Retinal pigment epithelial cell (primary cell): ENCODE measurements at regions not wholly inside any gene's neighbourhood (a gene's known extent, or its start where the extent isn't known, plus 50 kb on each side); places are given as distances from the start of the nearest gene placed in this dataset.

Experiments
- DNase-seq: peaks from one replicate; pipeline ENCODE4 v3.0.0-alpha.2; 2010; ENCODE audit warnings: low read depth
- H3K4me3 ChIP-seq: 2 replicates; pipeline ENCODE4 v1.5.1; 2011; ENCODE audit warnings: mild to moderate bottlenecking, low read length, control low read depth, moderate library complexity
- TF ChIP-seq, protein P1 (sequence below): conservative IDR thresholded peaks from 2 replicates; pipeline ENCODE4 v1.5.1; 2011; ENCODE audit warnings: low read depth, low read length, control low read depth, inconsistent platforms

DNA sequence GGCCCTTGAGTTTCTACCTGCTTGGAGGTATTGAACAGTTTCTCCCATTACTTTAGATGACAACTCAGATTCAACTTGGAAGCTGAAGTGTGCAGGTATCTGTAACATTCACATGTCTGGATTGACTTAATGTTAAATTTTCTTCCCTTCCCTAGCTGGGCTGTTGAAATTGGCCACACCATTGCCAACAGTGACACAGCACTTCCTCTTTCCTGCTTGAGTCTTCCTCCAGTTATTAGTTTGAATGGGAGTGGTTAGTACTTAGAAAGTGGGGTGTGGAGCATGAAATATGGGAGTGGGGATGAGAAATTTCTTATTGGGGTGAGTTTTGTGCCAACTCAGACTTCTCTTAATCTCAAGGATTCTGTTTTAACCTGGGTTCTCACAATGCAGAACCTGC is 454.9 kb downstream of the KCNJ2 start:
- TF ChIP-seq, protein P1, sequence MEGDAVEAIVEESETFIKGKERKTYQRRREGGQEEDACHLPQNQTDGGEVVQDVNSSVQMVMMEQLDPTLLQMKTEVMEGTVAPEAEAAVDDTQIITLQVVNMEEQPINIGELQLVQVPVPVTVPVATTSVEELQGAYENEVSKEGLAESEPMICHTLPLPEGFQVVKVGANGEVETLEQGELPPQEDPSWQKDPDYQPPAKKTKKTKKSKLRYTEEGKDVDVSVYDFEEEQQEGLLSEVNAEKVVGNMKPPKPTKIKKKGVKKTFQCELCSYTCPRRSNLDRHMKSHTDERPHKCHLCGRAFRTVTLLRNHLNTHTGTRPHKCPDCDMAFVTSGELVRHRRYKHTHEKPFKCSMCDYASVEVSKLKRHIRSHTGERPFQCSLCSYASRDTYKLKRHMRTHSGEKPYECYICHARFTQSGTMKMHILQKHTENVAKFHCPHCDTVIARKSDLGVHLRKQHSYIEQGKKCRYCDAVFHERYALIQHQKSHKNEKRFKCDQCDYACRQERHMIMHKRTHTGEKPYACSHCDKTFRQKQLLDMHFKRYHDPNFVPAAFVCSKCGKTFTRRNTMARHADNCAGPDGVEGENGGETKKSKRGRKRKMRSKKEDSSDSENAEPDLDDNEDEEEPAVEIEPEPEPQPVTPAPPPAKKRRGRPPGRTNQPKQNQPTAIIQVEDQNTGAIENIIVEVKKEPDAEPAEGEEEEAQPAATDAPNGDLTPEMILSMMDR: no peak
- DNase-seq: no peak
- no peak overlapping the region for H3K4me3 ChIP-seq

DNA sequence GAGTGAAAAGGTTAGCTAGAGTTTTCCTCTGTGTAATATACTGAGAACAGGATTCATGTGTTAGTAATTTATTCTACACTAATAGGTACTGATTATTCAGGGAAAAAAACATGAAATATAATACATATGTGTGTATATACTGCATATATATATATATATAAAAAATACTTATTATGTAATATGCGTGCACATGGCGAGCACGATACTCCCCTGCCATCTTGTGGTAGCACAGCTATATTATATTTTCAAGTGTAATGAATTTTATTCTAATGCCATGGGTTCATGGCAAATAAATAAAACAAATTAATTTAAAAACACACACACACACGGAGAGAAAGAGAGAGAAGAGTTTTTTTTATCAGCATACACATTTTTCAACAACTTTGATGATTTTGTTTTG is 460.6 kb downstream of the KCNJ2 start:
- H3K4me3 ChIP-seq: no peak overlapping the region
- DNase-seq: no peak
- TF ChIP-seq, protein P1: peak; percentile 43

DNA sequence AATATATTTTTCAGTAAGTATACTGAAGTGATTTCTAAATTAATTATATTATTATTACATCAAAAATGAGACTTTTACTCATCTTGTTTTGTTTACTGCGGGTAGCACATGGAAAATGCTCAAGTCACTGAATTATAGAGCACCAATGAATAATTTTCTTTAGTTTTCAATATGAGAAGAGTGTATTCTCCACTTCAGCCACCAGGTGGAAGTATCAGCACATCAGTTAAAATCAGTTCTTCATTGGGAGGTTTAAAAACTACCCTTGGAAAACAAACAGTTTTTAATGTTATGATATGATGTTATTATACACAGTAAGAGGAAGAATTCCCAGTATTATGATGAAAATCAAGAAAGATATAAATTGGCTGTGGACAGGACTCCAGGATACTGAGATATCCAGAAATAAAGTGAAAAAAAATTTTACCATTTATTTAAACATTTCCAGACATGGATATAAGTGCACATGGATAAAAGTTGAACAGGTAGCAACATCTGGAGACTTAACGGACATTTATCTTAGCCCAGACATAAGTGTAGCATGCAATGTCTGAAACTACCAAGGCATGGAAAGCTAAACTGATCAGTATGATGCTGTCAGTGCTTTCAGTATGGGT is 467.3 kb downstream of the KCNJ2 start:
- H3K4me3 ChIP-seq: no peak overlapping the region
- TF ChIP-seq, protein P1: peak; percentile 66
- no peak for DNase-seq

DNA sequence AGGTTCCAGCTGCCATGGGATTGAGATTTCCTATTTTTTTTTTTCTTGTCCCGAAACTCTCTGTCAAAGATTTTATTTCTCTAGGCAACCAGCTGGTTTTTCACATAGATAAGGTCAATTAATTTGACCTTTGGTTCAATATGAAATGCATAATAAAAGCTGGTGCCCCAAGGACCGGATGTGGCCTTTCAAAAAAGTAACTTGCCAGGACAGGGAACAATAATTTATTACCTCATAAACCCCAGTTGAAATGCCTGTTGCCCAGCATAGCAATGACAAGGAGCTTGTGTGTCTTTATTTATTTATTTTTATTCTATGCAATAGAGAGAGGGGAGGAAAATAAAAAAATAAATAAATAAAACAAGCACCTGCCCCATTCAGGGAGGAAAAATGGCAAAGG is 472.7 kb downstream of the KCNJ2 start:
- DNase-seq: no peak

DNA sequence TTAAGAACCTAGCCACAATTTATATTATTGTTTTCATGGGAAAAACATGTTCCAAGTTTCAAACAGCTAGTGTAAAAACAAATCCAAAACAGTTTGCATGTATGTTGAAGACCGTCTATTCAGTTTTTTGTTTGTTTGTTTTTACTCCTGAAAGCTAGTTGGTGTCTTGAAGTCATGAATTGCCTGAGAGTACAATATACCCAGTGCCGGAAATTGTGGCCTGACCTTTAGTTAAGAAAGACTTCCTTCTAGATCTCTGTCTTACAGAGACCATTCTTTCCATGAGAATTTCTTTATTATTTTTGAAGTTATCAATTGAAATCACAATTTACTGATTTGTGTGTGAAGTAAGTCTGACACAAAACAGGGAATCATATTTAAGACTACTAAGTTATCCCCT is 474.8 kb downstream of the KCNJ2 start:
- TF ChIP-seq, protein P1: no peak
- no peak for DNase-seq
- no peak overlapping the region for H3K4me3 ChIP-seq

More for the DNA sequence above, 472.7 kb downstream of the KCNJ2 start:
- TF ChIP-seq, protein P1: no peak
- no peak overlapping the region for H3K4me3 ChIP-seq

DNA sequence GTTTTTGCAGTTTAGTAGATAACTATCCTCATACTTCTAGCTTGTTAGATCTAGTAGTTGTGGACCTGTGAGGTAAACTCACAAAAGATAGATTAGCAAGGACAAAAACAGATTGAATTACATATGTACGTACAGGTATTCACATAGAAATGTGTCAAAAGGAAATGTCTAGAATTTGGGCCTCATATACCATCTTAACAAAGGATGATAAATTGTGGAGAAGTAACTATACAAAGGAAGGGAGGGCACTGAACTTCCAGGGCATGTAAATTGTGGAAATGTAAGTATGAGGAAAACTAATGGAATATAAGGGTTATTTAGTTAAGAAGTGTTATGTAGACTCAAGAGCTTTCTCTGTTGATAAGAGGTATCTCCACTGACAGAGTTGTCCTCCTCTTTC is 477.3 kb downstream of the KCNJ2 start:
- no peak for DNase-seq
- TF ChIP-seq, protein P1: no peak
- H3K4me3 ChIP-seq: no peak overlapping the region

DNA sequence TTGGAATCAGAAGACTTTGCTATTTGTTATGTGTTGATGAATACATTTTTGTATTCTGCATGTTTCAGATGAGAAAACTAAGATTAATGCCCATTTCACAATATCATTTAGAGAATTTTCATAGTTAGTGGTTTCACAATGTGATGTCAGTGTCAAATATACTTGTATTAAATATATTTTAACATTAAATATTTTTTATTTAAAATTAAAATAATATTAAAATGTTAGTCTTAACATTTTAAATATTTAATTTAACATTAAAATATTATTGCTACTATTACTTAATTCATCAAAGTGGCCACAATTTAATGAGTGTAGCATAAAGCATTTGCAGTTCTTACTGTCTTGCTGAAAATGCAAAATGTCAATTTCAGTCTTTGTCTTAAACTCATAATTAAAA is 478.8 kb downstream of the KCNJ2 start:
- no peak overlapping the region for H3K4me3 ChIP-seq
- DNase-seq: no peak
- TF ChIP-seq, protein P1: no peak
